Mesendoderm (in vitro differentiated cells): ENCODE measurements at regions not wholly inside any gene's neighbourhood (a gene's known extent, or its start where the extent isn't known, plus 50 kb on each side); places are given as distances from the start of the nearest gene placed in this dataset.

Source experiments
- DNase-seq: peaks from one replicate; pipeline ENCODE4 v3.0.0; 2013
- H2AK5ac ChIP-seq: 2 replicates; pipeline ENCODE4 v1.6.1; 2013; ENCODE audit warnings: low read length, inconsistent platforms
- H2BK120ac ChIP-seq: 2 replicates; pipeline ENCODE4 v1.6.1; 2013; ENCODE audit warnings: low read depth, mild to moderate bottlenecking, low read length, moderate library complexity, mixed read lengths
- H2BK15ac ChIP-seq: replicated peaks from 2 replicates; pipeline ENCODE4 v1.6.1; 2013; ENCODE audit warnings: low read depth, mild to moderate bottlenecking, moderate library complexity
- H2BK5ac ChIP-seq: 2 replicates; pipeline ENCODE4 v1.6.1; 2013; ENCODE audit warnings: low read length, inconsistent platforms
- H3K18ac ChIP-seq: 2 replicates; pipeline ENCODE4 v1.6.1; 2013; ENCODE audit warnings: mild to moderate bottlenecking, low read length, mixed read lengths
- H3K23ac ChIP-seq: one replicate; pipeline ENCODE4 v1.6.1; 2013; ENCODE audit warnings: low read length
- H3K27ac ChIP-seq: 2 replicates; pipeline ENCODE4 v1.5.1; 2013; ENCODE audit warnings: low read depth, mild to moderate bottlenecking, inconsistent platforms, low read length, moderate library complexity
- H3K27me3 ChIP-seq: 2 replicates; pipeline ENCODE4 v1.6.1; 2013; ENCODE audit warnings: low read length, control low read depth, mild to moderate bottlenecking, inconsistent platforms; ENCODE audit not compliant: insufficient read depth, poor library complexity
- H3K36me3 ChIP-seq: 2 replicates; pipeline ENCODE4 v1.6.1; 2013; ENCODE audit warnings: low read length, inconsistent platforms; ENCODE audit not compliant: control insufficient read depth, insufficient read depth
- H3K4ac ChIP-seq: one replicate; pipeline ENCODE4 v1.6.1; 2013; ENCODE audit warnings: low read depth, mild to moderate bottlenecking, low read length, moderate library complexity
- H3K4me1 ChIP-seq: 2 replicates; pipeline ENCODE4 v1.6.1; 2013; ENCODE audit warnings: low read depth, low read length, inconsistent platforms; ENCODE audit not compliant: control insufficient read depth
- H3K4me2 ChIP-seq: 2 replicates; pipeline ENCODE4 v1.6.1; 2013; ENCODE audit warnings: low read length
- H3K4me3 ChIP-seq: 2 replicates; pipeline ENCODE4 v1.5.1; 2013; ENCODE audit warnings: mild to moderate bottlenecking, low read length
- H3K56ac ChIP-seq: one replicate; pipeline ENCODE4 v1.6.1; 2013; ENCODE audit warnings: low read length
- H3K79me1 ChIP-seq: 2 replicates; pipeline ENCODE4 v1.6.1; 2013; ENCODE audit warnings: low read length, inconsistent platforms
- H3K79me2 ChIP-seq: 2 replicates; pipeline ENCODE4 v1.6.1; 2013; ENCODE audit warnings: mild to moderate bottlenecking, low read length; ENCODE audit not compliant: control insufficient read depth, insufficient read depth
- H3K9ac ChIP-seq: 2 replicates; pipeline ENCODE4 v1.6.1; 2013; ENCODE audit warnings: low read length, inconsistent platforms
- H4K5ac ChIP-seq: one replicate; pipeline ENCODE4 v1.6.1; 2013; ENCODE audit warnings: low read length
- H4K8ac ChIP-seq: one replicate; pipeline ENCODE4 v1.6.1; 2013; ENCODE audit warnings: low read depth, mild to moderate bottlenecking, control low read depth, low read length, moderate library complexity
- WGBS: extraction: QIAGEN DNeasy Blood & Tissue Kit; methylation state at CpG from one replicate; pipeline ENCODE4 v1.1.7; 2013; ENCODE audit warnings: low lambda C conversion rate, missing lambda C conversion rate; ENCODE audit not compliant: insufficient coverage; ENCODE audit errors: extremely low coverage; 5-methylcytosine and 5-hydroxymethylcytosine counted together

GRCh38 chr2:122238006-122238559, 482.6 kb downstream of the TSN start:
- Histone ChIP-seq H3K56ac (no peak overlapping the region), H4K8ac (no peak overlapping the region), H3K27me3 (no peaks in the 10 kb centered on the region), H2BK15ac (no peak overlapping the region), H3K79me1 (no peaks in the 10 kb centered on the region), H3K79me2 (no peaks in the 10 kb centered on the region), H2BK120ac (no peak overlapping the region), H3K4me3 (no peak overlapping the region), H3K27ac (no peak overlapping the region), H3K4ac (no peak overlapping the region), H4K5ac (no peak overlapping the region), H3K9ac (no peak overlapping the region), H2AK5ac (no peak overlapping the region), H2BK5ac (no peak overlapping the region), H3K23ac (no peak overlapping the region), H3K36me3 (no peaks in the 10 kb centered on the region), H3K4me2 (no peak overlapping the region), H3K4me1 (no peaks in the 10 kb centered on the region), H3K18ac (no peak overlapping the region)
- peak; percentile 49 for DNase-seq
- WGBS: no CpG with 5 or more reads among the region's 10 CpGs

GRCh38 chr2:122239440-122239839, 484.0 kb downstream of the TSN start:
- Histone ChIP-seq H3K18ac (no peak overlapping the region), H3K4me3 (no peak overlapping the region), H2BK120ac (no peak overlapping the region), H4K5ac (no peak overlapping the region), H2BK15ac (no peak overlapping the region), H3K27me3 (no peaks in the 10 kb centered on the region), H3K4me2 (no peak overlapping the region), H3K79me2 (no peaks in the 10 kb centered on the region), H3K23ac (no peak overlapping the region), H3K79me1 (no peaks in the 10 kb centered on the region), H2BK5ac (no peak overlapping the region), H4K8ac (no peak overlapping the region), H3K56ac (no peak overlapping the region), H2AK5ac (no peak overlapping the region), H3K36me3 (no peaks in the 10 kb centered on the region), H3K4me1 (no peaks in the 10 kb centered on the region), H3K9ac (no peak overlapping the region), H3K27ac (no peak overlapping the region), H3K4ac (no peak overlapping the region)
- DNase-seq: peak; percentile 46
- WGBS: no CpG with 5 or more reads among the region's 9 CpGs

- Histone ChIP-seq H2BK15ac (no peak overlapping the region), H3K18ac (no peak overlapping the region), H4K5ac (no peak overlapping the region), H3K4me2 (no peak overlapping the region), H3K79me2 (no peaks in the 10 kb centered on the region), H3K27ac (no peak overlapping the region), H3K4me3 (no peak overlapping the region), H3K27me3 (no peaks in the 10 kb centered on the region), H3K9ac (no peak overlapping the region), H3K36me3 (no peaks in the 10 kb centered on the region), H3K4ac (no peak overlapping the region), H3K56ac (no peak overlapping the region), H2BK5ac (no peak overlapping the region), H2BK120ac (no peak overlapping the region), H3K4me1 (no peaks in the 10 kb centered on the region), H2AK5ac (no peak overlapping the region), H4K8ac (no peak overlapping the region), H3K79me1 (no peaks in the 10 kb centered on the region), H3K23ac (no peak overlapping the region)
- WGBS: no CpG with 5 or more reads among the region's 3 CpGs
- DNase-seq: no peak
Observed at GRCh38 chr2:122244598-122245229, 489.3 kb downstream of the TSN start.

- Histone ChIP-seq H4K8ac (no peak overlapping the region), H3K36me3 (no peaks in the 10 kb centered on the region), H2BK5ac (no peak overlapping the region), H2AK5ac (no peak overlapping the region), H2BK120ac (no peak overlapping the region), H3K4me2 (no peak overlapping the region), H3K4me3 (no peak overlapping the region), H3K79me2 (no peaks in the 10 kb centered on the region), H3K4ac (no peak overlapping the region), H3K23ac (no peak overlapping the region), H3K9ac (no peak overlapping the region), H3K4me1 (no peaks in the 10 kb centered on the region), H3K27me3 (no peaks in the 10 kb centered on the region), H3K56ac (no peak overlapping the region), H4K5ac (no peak overlapping the region), H2BK15ac (no peak overlapping the region), H3K18ac (no peak overlapping the region), H3K27ac (no peak overlapping the region), H3K79me1 (no peaks in the 10 kb centered on the region)
- DNase-seq: no peak
- no CpG with 5 or more reads among the region's 3 CpGs for WGBS
Observed at GRCh38 chr2:122249673-122250072, 494.2 kb downstream of the TSN start.

GRCh38 chr2:122251158-122251557, 495.7 kb downstream of the TSN start:
- Histone ChIP-seq H3K79me1 (no peaks in the 10 kb centered on the region), H3K27ac (no peak overlapping the region), H4K8ac (no peak overlapping the region), H3K27me3 (no peaks in the 10 kb centered on the region), H2AK5ac (no peak overlapping the region), H3K4me3 (no peak overlapping the region), H3K36me3 (no peaks in the 10 kb centered on the region), H3K9ac (no peak overlapping the region), H2BK120ac (no peak overlapping the region), H3K79me2 (no peaks in the 10 kb centered on the region), H3K4me2 (no peak overlapping the region), H3K4me1 (no peaks in the 10 kb centered on the region), H3K23ac (no peak overlapping the region), H3K4ac (no peak overlapping the region), H3K56ac (no peak overlapping the region), H3K18ac (no peak overlapping the region), H2BK5ac (no peak overlapping the region), H2BK15ac (no peak overlapping the region), H4K5ac (no peak overlapping the region)
- no CpG with 5 or more reads among the region's 1 CpG for WGBS
- no peak for DNase-seq

GRCh38 chr2:122251566-122251965, 496.1 kb downstream of the TSN start:
- H2BK120ac ChIP-seq: no peak overlapping the region
- no peak overlapping the region for H3K27ac ChIP-seq
- H3K27me3 ChIP-seq: no peaks in the 10 kb centered on the region
- H3K36me3 ChIP-seq: no peaks in the 10 kb centered on the region
- DNase-seq: no peak
- H3K79me1 ChIP-seq: no peaks in the 10 kb centered on the region
- H3K4me1 ChIP-seq: no peaks in the 10 kb centered on the region
- H3K56ac ChIP-seq: no peak overlapping the region
- H3K4ac ChIP-seq: no peak overlapping the region
- WGBS: no CpG with 5 or more reads among the region's 2 CpGs
- H2BK5ac ChIP-seq: no peak overlapping the region
- no peak overlapping the region for H3K9ac ChIP-seq
- no peak overlapping the region for H2AK5ac ChIP-seq
- no peak overlapping the region for H4K8ac ChIP-seq
- no peaks in the 10 kb centered on the region for H3K79me2 ChIP-seq
- no peak overlapping the region for H3K4me2 ChIP-seq
- H3K4me3 ChIP-seq: no peak overlapping the region
- H2BK15ac ChIP-seq: no peak overlapping the region
- H4K5ac ChIP-seq: no peak overlapping the region
- H3K23ac ChIP-seq: no peak overlapping the region
- no peak overlapping the region for H3K18ac ChIP-seq
